GM12878 (cell line): ENCODE measurements at regions not wholly inside any gene's neighbourhood (a gene's known extent, or its start where the extent isn't known, plus 50 kb on each side); places are given as distances from the start of the nearest gene placed in this dataset.

Source experiments
- ATAC-seq: fragments of 200-7000 bp; cut with Tn5 transposase; 3 replicates; pipeline ENCODE4 v1.9.1; 2020; ENCODE audit warnings: mild to moderate bottlenecking, moderate library complexity
- BruUV-seq: library from RNA; stranded (reverse); fragments of 400-500 nt; replicated peaks from 2 replicates; lab custom pipeline; 2021; lab: Mats Ljungman, UMichigan
- CTCF ChIA-PET: fragments of 300-600 bp; sonication (Branson Sonifier 250); formaldehyde crosslinking; extraction: SDS; loops from one replicate; lab custom pipeline; 2021; ENCODE audit warnings: inconsistent platforms; lab: Yijun Ruan, JAX
- POLR2A ChIA-PET: fragments of 350-600 bp; formaldehyde crosslinking; extraction: SDS; loops from one replicate; lab custom pipeline; 2021; ENCODE audit warnings: inconsistent platforms; lab: Charles Lee
- RAD21 ChIA-PET: fragments of 300-600 bp; sonication (Branson Sonifier 250); formaldehyde crosslinking; loops from one replicate; lab custom pipeline; 2023; ENCODE audit warnings: antibody characterized with exemption; ENCODE audit not compliant: unreplicated experiment; lab: Charles Lee
- SMC1A ChIA-PET: fragments of 300-600 bp; sonication (Branson Sonifier 250); formaldehyde crosslinking; loops from one replicate; lab custom pipeline; 2023; ENCODE audit not compliant: unreplicated experiment, uncharacterized antibody; lab: Charles Lee
- DNase-seq: peaks from one replicate; pipeline ENCODE4 v3.0.0-alpha.2; 2011; ENCODE audit warnings: low read depth, low spot score
- FAIRE-seq: peaks from 3 replicates; lab custom pipeline; 2011; peaks lifted over from hg19 to GRCh38; lab: Jason Lieb, UNC
- H2AFZ ChIP-seq: 2 replicates; pipeline ENCODE4 v1.6.0; 2011; ENCODE audit warnings: low read depth, low read length, control low read depth; ENCODE audit not compliant: control insufficient read depth
- H3K27ac ChIP-seq: 2 replicates; pipeline ENCODE4 v1.5.1; 2011; ENCODE audit warnings: control low read depth; ENCODE audit not compliant: control insufficient read depth, insufficient read depth
- H3K27me3 ChIP-seq, 2 experiments: replicated peaks in 1 of 2; 2 replicates each; pipeline versions ENCODE4 v1.6.0 to v1.6.1; 2011; ENCODE audit warnings: low read length in 1 of 2; ENCODE audit not compliant: control insufficient read depth in 2 of 2, insufficient read depth in 2 of 2
- H3K36me3 ChIP-seq, 2 experiments: 2 replicates each; pipeline ENCODE4 v1.5.1; 2011; ENCODE audit warnings: low read length in 1 of 2; ENCODE audit not compliant: control insufficient read depth in 2 of 2, insufficient read depth in 2 of 2
- H3K4me1 ChIP-seq: 2 replicates; pipeline ENCODE4 v1.6.1; 2011; ENCODE audit warnings: mild to moderate bottlenecking, low read length, moderate library complexity, mixed read lengths; ENCODE audit not compliant: control insufficient read depth, insufficient read depth
- H3K4me2 ChIP-seq: 2 replicates; pipeline ENCODE4 v1.6.0; 2011; ENCODE audit warnings: control low read depth; ENCODE audit not compliant: control insufficient read depth, insufficient read depth
- H3K4me3 ChIP-seq: fragments of 200-600 bp; sonication (generic); 2 replicates; pipeline ENCODE4 v1.5.1; 2016
- H3K79me2 ChIP-seq: 2 replicates; pipeline ENCODE4 v1.6.0; 2011; ENCODE audit warnings: low read length; ENCODE audit not compliant: control insufficient read depth, insufficient read depth
- H3K9ac ChIP-seq: 2 replicates; pipeline ENCODE4 v1.8.0; 2011; ENCODE audit warnings: low read length, control low read depth, mixed read lengths; ENCODE audit not compliant: control insufficient read depth, insufficient read depth
- H3K9me3 ChIP-seq: replicated peaks from 3 replicates; pipeline ENCODE4 v1.5.1; 2011; ENCODE audit warnings: mild to moderate bottlenecking, low read length; ENCODE audit not compliant: control insufficient read depth, insufficient read depth
- H4K20me1 ChIP-seq: 2 replicates; pipeline ENCODE4 v1.6.0; 2011; ENCODE audit not compliant: control insufficient read depth, insufficient read depth
- BCL3 ChIP-seq: IDR thresholded peaks from 2 replicates; pipeline ENCODE4 v1.6.1; 2011; ENCODE audit warnings: borderline replicate concordance, low read depth, mild to moderate bottlenecking, moderate library complexity, low read length; ENCODE audit not compliant: insufficient read depth, poor library complexity, severe bottlenecking
- CEBPB ChIP-seq, 2 experiments: fragments of 150-350 bp in 1 of 2; IDR thresholded peaks; 2 replicates each; pipeline ENCODE4 v1.6.1; 2012 to 2014; ENCODE audit warnings: low read depth in 2 of 2, low read length in 2 of 2, borderline replicate concordance in 1 of 2, inconsistent platforms in 1 of 2
- HDGF ChIP-seq: fragments of 450-650 bp; IDR thresholded peaks from 2 replicates; pipeline ENCODE4 v1.6.1; 2016; ENCODE audit warnings: antibody characterized with exemption
- NFYA ChIP-seq: IDR thresholded peaks from 2 replicates; pipeline ENCODE4 v1.6.1; 2011; ENCODE audit warnings: low read depth, mild to moderate bottlenecking, low read length, improper control_type of control experiment, borderline replicate concordance
- POLR2AphosphoS2 ChIP-seq: IDR thresholded peaks from 2 replicates; pipeline ENCODE4 v1.6.1; 2011; ENCODE audit warnings: low read depth, mild to moderate bottlenecking, low read length, improper control_type of control experiment, moderate library complexity
- RUNX3 ChIP-seq: IDR thresholded peaks from 2 replicates; pipeline ENCODE4 v1.6.1; 2012; ENCODE audit warnings: low read length, inconsistent platforms
- WGBS: methylation state at CpG from one replicate; pipeline ENCODE4 v1.1.6; 2016; ENCODE audit warnings: low lambda C conversion rate; ENCODE audit not compliant: insufficient replicate concordance, insufficient coverage; ENCODE audit errors: missing lambda C conversion rate; 5-methylcytosine and 5-hydroxymethylcytosine counted together
- in situ Hi-C: fragments of 300-500 bp; cut with MboI; formaldehyde crosslinking; loops from 9 replicates; pipeline ENCODE4 v1.14.3; 2018; ENCODE audit warnings: mixed read lengths
- intact Hi-C: fragments of 100-400 bp; cut with micrococcal nuclease; formaldehyde crosslinking; loops from one replicate; pipeline ENCODE4 v1.14.2; 2022; ENCODE audit not compliant: unreplicated experiment

- SMC1A ChIA-PET, result no interaction called here
- no peaks in the 10 kb centered on the region for H4K20me1 ChIP-seq
- H3K9ac ChIP-seq, result no peak overlapping the region
- no peak overlapping the region for H2AFZ ChIP-seq
- ATAC-seq (no peak), FAIRE-seq (no peak), DNase-seq (no peak)
- no peaks in the 10 kb centered on the region for H3K36me3 ChIP-seq
- no peak for TF ChIP-seq BCL3
- no peak for TF ChIP-seq RUNX3
- TF ChIP-seq CEBPB (IDR thresholded peaks at IDR 0.05; ENCODE audit: borderline replicate concordance in 1 of 2, low read depth in 2 of 2, low read length in 2 of 2), result no peak
- in situ Hi-C loops, result no loop called here
- H3K4me3 ChIP-seq, result no peak overlapping the region
- H3K9me3 ChIP-seq, result no peaks in the 10 kb centered on the region
- WGBS, result 35% methylated on average over 2 of the region's 2 CpGs
- no peaks in the 10 kb centered on the region for H3K4me1 ChIP-seq
- CTCF ChIA-PET, result no interaction called here
- POLR2A ChIA-PET, result no interaction called here
- intact Hi-C loops, result no loop called here
- H3K27me3 ChIP-seq, result peaks cover 0 to 3% of the 10 kb centered on the region in 2 experiments; a peak in 1 of 4 replicates
- H3K27ac ChIP-seq, result no peak overlapping the region
- RAD21 ChIA-PET, result no interaction called here
- no peaks in the 10 kb centered on the region for H3K79me2 ChIP-seq
- no TSS peak for BruUV-seq
- H3K4me2 ChIP-seq, result no peak overlapping the region
Measured at GRCh38 chr15:39181940-39182339, 398.9 kb upstream of the THBS1 start.

DNA sequence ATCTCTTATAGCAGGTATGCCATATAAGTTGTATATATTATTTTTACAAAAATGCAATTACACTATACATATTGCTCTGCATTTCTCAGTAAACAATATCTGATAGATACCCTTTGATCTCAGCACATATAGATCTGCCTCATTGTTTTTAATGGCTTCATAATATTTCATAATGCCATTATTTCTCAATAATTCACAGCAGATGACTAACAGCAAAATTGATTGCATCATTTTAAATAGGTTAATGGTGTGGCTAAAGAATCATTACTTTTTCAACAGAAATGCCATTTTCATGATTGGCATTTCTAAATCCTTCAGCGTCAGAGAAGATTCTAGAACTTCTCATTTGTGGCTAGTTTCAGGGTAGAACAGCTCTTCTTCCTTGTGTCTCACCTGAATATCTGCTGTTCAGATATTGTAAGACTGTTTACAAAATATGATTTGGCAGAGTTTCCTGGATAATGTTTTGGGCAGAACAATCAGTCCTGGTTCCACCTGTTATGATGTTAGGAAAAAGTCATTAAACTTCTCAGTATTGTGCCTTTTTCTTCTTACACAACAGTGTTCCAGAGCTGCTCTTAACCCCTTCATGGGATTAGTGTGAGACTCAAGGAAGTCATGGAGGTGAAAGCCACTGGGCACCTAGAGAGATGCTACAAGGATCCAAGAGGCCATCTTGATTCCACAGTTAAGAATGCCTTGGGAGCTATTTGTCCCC lies 397.6 kb upstream of the THBS1 start:
- SMC1A ChIA-PET, result interaction anchor here (0.6 kb wide), 1 partner anchor 665 kb away, joined by 4 read pairs; no protein-coding TSS in a partner anchor
- intact Hi-C loops, result no loop called here
- no peaks in the 10 kb centered on the region for H3K79me2 ChIP-seq
- in situ Hi-C loops, result no loop called here
- RAD21 ChIA-PET, result no interaction called here
- no peak overlapping the region for H3K9ac ChIP-seq
- H3K4me2 ChIP-seq, result no peak overlapping the region
- no peak for ATAC-seq
- H3K36me3 ChIP-seq, result no peaks in the 10 kb centered on the region
- FAIRE-seq, result no peak
- no peaks in the 10 kb centered on the region for H3K9me3 ChIP-seq
- 30% methylated on average over 1 of the region's 1 CpG for WGBS
- POLR2A ChIA-PET, result no interaction called here
- no peak for DNase-seq
- H3K4me3 ChIP-seq, result no peak overlapping the region
- H3K27ac ChIP-seq, result no peak overlapping the region
- H3K4me1 ChIP-seq, result no peaks in the 10 kb centered on the region
- no peak overlapping the region for H2AFZ ChIP-seq
- peaks cover 0 to 3% of the 10 kb centered on the region in 2 experiments; a peak in 2 of 4 replicates for H3K27me3 ChIP-seq
- H4K20me1 ChIP-seq, result no peaks in the 10 kb centered on the region
- no TSS peak for BruUV-seq
- CTCF ChIA-PET, result no interaction called here
- TF ChIP-seq POLR2AphosphoS2 (no peak), NFYA (no peak), HDGF (no peak)
